Psoas muscle (tissue), 7 donors: ENCODE measurements at regions not wholly inside any gene's neighbourhood (a gene's known extent, or its start where the extent isn't known, plus 50 kb on each side); places are given as distances from the start of the nearest gene placed in this dataset.
A peak's percentile ranks its signal among the peaks of the same experiment; 100 is the strongest.

ENCODE experiments used
- ATAC-seq, 4 donors: fragments of 200-7000 bp; cut with Tn5 transposase; one replicate each; pipeline ENCODE4 v1.9.1; 2020; ENCODE audit warnings: moderate library complexity in 3 of 4, mild to moderate bottlenecking in 2 of 4
- DNase-seq, 2 donors: peaks; one replicate each; pipeline ENCODE4 v3.0.0-alpha.2; 2020
- H3K27ac ChIP-seq: fragments of 200-600 bp; one replicate; pipeline ENCODE4 v1.8.0; 2022
- H3K27me3 ChIP-seq, 3 donors: fragments of 200-600 bp in 1 of 3; one replicate each; pipeline versions ENCODE4 v1.6.1 to v1.8.0; 2013 to 2022; ENCODE audit warnings: low read length in 2 of 3, mild to moderate bottlenecking in 2 of 3, moderate library complexity in 1 of 3; ENCODE audit not compliant: insufficient read depth in 3 of 3
- H3K36me3 ChIP-seq, 2 donors: fragments of 200-600 bp in 1 of 2; one replicate each; pipeline versions ENCODE4 v1.6.1 to v1.8.0; 2013 to 2022; ENCODE audit warnings: low read depth in 1 of 2, mild to moderate bottlenecking in 1 of 2, moderate library complexity in 1 of 2; ENCODE audit not compliant: insufficient read depth in 1 of 2
- H3K4me1 ChIP-seq: fragments of 200-600 bp; one replicate; pipeline ENCODE4 v1.8.0; 2022
- H3K4me3 ChIP-seq: fragments of 200-600 bp; one replicate; pipeline ENCODE4 v1.8.0; 2022; ENCODE audit warnings: mild to moderate bottlenecking
- H3K9me3 ChIP-seq: fragments of 200-600 bp; one replicate; pipeline ENCODE4 v1.8.0; 2022
- CTCF ChIP-seq: fragments of 200-600 bp; IDR thresholded peaks from one replicate; pipeline ENCODE4 v1.8.0; 2022; ENCODE audit warnings: antibody characterized with exemption
- WGBS, 3 donors: extraction: QIAGEN DNeasy Blood & Tissue Kit; methylation state at CpG; one replicate each; pipeline versions ENCODE4 v1.1.6 to v1.1.7; 2013; 5-methylcytosine and 5-hydroxymethylcytosine counted together
- intact Hi-C, 2 donors: fragments of 100-400 bp; cut with DNase I; formaldehyde crosslinking; loops; one replicate each; pipeline versions ENCODE4 v1.11.0 to v1.14.2; 2022
- donor health status: healthy with polysubstance abuse.
- donor health status: DM: no; HTN: no; CAD: no; lungs with moderate emphysema.
- donor health status: Bipolar disorder and iron deficiency.
- donor health status: healthy.
- donor health status: DM: yes; HTN: yes; CAD: no.
- donor health status: DM: no; HTN: no; CAD: no.
- donor health status: DM: yes; HTN: yes; CAD: no.

- intact Hi-C loops = no loop called here
- Histone ChIP-seq H3K9me3 (no peaks in the 10 kb centered on the region), H3K4me3 (no peak overlapping the region), H3K27me3 (peaks cover 0 to 5% (median 4%) of the 10 kb centered on the region in 3 donors), H3K4me1 (no peaks in the 10 kb centered on the region), H3K36me3 (no peaks in the 10 kb centered on the region), H3K27ac (no peak overlapping the region)
- no peak for TF ChIP-seq CTCF
- DNase-seq = no peak
- no peak for ATAC-seq
- WGBS, 3 donors = 92 to 93% (median 93%) methylated on average over 6 of the region's 6 CpGs
Observed at GRCh38 chr1:9478021-9478420, 61.2 kb upstream of the SLC25A33 start.

GRCh38 chr1:9481048-9481447, 58.2 kb upstream of the SLC25A33 start:
- Histone ChIP-seq H3K4me3 (no peak overlapping the region), H3K27ac (no peak overlapping the region), H3K9me3 (no peaks in the 10 kb centered on the region), H3K27me3 (no peaks in the 10 kb centered on the region), H3K36me3 (no peaks in the 10 kb centered on the region), H3K4me1 (no peaks in the 10 kb centered on the region)
- DNase-seq = no peak
- TF ChIP-seq CTCF = no peak
- intact Hi-C loops = no loop called here
- 30 to 56% (median 32%) methylated on average over 6 of the region's 6 CpGs for WGBS, 3 donors
- no peak for ATAC-seq

DNA sequence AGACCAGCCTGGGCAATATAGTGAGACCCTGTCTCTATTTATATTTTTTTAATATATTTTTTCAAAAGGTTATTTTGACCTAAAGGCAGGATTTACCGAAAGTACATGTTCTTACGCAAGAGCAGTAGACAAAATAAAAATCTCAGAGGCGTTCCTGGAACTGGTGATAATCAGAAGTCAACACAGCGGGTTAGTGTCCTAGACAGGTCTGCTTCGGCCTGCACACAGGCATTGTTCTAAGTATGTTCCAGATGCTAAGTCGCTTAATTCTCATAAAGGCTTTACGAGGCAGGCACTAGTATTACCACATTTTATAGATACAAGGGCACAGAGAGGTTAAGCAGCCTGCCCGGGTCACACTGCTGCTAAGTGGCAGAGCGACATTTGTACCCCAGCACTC, 56.9 kb upstream of the SLC25A33 start:
- 89 to 95% (median 92%) methylated on average over 9 of the region's 9 CpGs for WGBS, 3 donors
- ATAC-seq = no peak
- no peak overlapping the region for H3K4me3 ChIP-seq
- no peak for TF ChIP-seq CTCF
- no peak for DNase-seq
- no peak overlapping the region for H3K27ac ChIP-seq
- no peaks in the 10 kb centered on the region for H3K4me1 ChIP-seq
- H3K27me3 ChIP-seq = no peaks in the 10 kb centered on the region
- no peaks in the 10 kb centered on the region for H3K36me3 ChIP-seq
- H3K9me3 ChIP-seq = no peaks in the 10 kb centered on the region
- intact Hi-C loops = no loop called here

DNA sequence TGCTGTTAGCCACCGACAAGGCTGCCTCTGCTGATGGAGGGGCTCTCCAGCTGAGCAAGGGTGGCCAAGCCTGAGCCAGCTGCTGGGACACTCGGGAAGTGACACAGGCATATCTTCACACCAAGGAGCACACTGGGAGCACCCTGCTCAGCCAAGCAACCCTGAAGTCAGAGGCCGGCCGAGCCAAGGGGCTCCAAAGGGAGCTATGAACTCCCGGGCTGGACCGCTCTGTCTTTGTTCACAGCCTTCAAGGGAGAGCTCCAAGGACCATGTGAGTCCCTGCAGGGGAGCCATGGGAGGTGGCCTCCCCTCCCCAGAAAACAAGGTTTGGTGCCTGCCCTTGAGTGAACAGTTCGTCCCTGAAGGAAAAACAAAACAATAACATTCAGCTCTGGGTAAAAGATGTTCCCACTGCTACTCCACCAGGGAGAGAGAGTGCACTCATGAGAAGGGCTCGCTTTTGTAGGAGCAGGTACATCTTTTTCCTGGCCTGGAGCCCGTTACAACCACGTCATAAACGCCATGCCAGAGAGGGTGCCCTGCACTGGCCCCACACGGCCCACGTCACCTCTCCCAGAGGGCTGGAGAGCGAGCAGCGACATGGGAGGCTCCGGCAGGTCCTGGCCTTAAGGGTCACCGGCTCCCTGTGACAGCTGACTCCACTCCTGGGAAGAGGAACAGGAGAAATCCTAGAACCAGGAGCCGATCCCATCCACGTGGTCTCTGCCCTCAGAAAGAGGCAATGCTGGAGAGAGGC, 56.3 kb upstream of the SLC25A33 start:
- Histone ChIP-seq H3K27me3 (no peaks in the 10 kb centered on the region), H3K27ac (no peak overlapping the region), H3K36me3 (no peaks in the 10 kb centered on the region), H3K9me3 (no peaks in the 10 kb centered on the region), H3K4me3 (no peak overlapping the region), H3K4me1 (no peaks in the 10 kb centered on the region)
- intact Hi-C loops = no loop called here
- peak in 3 of 4 donors; percentile 29 to 41 (median 37) for ATAC-seq
- DNase-seq = no peak
- 64 to 71% (median 69%) methylated on average over 19 of the region's 19 CpGs for WGBS, 3 donors
- no peak for TF ChIP-seq CTCF
